Upper lobe of left lung (tissue), 4 donors: ENCODE measurements at regions not wholly inside any gene's neighbourhood (a gene's known extent, or its start where the extent isn't known, plus 50 kb on each side); places are given as distances from the start of the nearest gene placed in this dataset.

Experiments
- CTCF ChIP-seq, 6 experiments: fragments of 450-650 bp in 4 of 6; fragments of 200-600 bp in 2 of 6; sonication (generic) in 2 of 6; IDR thresholded peaks; one replicate each; pipeline ENCODE4 v1.5.1; 2016 to 2019; ENCODE audit warnings: antibody characterized with exemption in 6 of 6
- POLR2AphosphoS5 ChIP-seq, 2 donors: sonication (generic); formaldehyde crosslinking; IDR thresholded peaks; one replicate each; pipeline ENCODE4 v1.5.1; 2017; ENCODE audit warnings: antibody characterized with exemption in 2 of 2

- TF ChIP-seq POLR2AphosphoS5 (IDR thresholded peaks at IDR 0.05) (no peak), CTCF (IDR thresholded peaks at IDR 0.05) (no peak)
Measured at GRCh38 chr4:112927544-112927943, 121.9 kb upstream of the ANK2 start.
